Astrocyte (in vitro differentiated cells and primary cell): ENCODE measurements at regions not wholly inside any gene's neighbourhood (a gene's known extent, or its start where the extent isn't known, plus 50 kb on each side); places are given as distances from the start of the nearest gene placed in this dataset.

Experiments used
- CTCF ChIP-seq: IDR thresholded peaks from 2 replicates; pipeline ENCODE4 v1.5.1; 2011; ENCODE audit warnings: low read depth, mild to moderate bottlenecking, inconsistent platforms, low read length, moderate library complexity; ENCODE audit not compliant: insufficient read depth
- EZH2 ChIP-seq: IDR thresholded peaks from 2 replicates; pipeline ENCODE4 v1.6.1; 2012; ENCODE audit warnings: mild to moderate bottlenecking, low read length, inconsistent platforms; ENCODE audit not compliant: insufficient read depth

GRCh38 chr1:8171751-8172464 is 145.8 kb upstream of the ERRFI1 start:
- TF ChIP-seq CTCF (no peak), EZH2 (no peak)
